ENCODE measurements at regions not wholly inside any gene's neighbourhood (a gene's known extent, or its start where the extent isn't known, plus 50 kb on each side); places are given as distances from the start of the nearest gene placed in this dataset.

DNA sequence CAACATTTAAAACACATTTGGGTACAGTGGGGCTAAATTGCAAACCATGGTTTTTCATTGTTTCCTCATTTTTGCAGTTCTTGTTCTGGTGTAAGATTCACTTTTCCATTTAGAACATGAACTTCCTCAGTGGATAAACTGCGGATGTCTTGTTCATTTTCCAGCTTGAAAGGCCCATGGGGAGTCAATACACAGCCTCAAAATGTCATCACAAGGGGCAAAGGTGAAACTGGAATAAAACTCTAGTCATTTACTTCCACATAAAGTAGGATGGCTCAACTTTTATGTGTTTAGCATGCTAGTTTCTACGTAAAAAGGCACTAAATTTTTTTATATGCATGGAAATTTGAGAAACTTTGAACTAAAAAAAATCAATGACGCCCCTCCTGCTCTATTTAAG, 718.8 kb downstream of the TLR4 start:
- no peak for DNase-seq

GRCh38 chr9:118423721-118424120, 719.5 kb downstream of the TLR4 start:
- no peak for DNase-seq

DNA sequence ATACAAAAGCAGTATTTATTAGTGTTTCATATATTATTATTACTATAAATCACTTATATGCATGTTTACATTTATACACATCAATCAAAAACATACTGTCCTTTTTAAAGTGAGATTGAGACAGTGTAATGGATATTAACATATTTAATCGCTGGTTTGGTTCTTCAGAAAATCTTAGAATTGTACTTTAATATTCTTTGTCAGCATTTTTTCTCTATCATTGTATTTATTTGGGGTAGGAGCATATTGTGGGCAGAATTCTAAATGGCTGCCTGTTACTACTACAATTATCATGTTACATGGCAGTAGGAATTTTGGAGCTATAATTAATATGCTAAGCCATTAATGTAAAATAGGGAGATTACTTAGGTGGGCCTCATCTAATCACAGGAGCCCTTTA, 722.6 kb downstream of the TLR4 start:
- DNase-seq = no peak

- no peak for DNase-seq
These were observed 734.6 kb downstream of the TLR4 start for GRCh38 chr9:118438810-118439209.

GRCh38 chr9:118439441-118439840, 735.2 kb downstream of the TLR4 start:
- DNase-seq = no peak

- DNase-seq = no peak
These were observed 740.2 kb downstream of the TLR4 start for GRCh38 chr9:118444403-118444802.

DNA sequence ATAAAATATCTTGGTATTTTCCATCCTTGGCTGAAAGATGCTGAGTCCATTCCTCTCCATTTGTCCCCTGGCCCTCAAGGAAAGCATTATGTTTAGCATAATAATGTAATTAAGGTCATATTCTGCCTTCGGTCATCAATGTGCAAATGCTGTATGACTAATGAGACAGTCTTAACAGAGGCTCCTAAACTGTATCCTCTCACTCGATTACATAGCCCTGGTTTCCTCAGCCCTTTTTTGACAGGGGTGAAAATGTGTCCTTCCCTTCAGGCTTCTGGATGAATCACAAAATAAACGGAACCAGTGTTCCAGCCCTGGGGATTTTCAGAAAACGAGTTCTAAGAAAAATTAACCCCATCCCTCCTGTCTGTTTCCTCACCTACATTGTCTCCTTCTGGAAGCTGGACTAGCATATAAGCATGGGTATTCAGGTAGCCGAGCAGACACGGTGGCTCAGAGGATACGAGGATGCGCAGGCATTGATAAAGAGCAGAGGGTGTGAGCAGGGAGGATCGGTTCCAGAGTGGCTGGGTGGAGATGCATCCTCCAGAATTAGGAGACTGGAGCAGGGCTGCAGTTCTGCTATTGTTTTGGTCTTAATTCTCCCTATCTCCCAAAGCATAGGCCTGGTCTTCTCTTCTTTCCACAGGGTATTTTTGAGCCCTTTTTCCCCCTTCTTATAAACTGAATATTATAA, 742.9 kb downstream of the TLR4 start:
- DNase-seq = no peak

GRCh38 chr9:118449554-118449953, 745.4 kb downstream of the TLR4 start:
- no peak for DNase-seq

DNA sequence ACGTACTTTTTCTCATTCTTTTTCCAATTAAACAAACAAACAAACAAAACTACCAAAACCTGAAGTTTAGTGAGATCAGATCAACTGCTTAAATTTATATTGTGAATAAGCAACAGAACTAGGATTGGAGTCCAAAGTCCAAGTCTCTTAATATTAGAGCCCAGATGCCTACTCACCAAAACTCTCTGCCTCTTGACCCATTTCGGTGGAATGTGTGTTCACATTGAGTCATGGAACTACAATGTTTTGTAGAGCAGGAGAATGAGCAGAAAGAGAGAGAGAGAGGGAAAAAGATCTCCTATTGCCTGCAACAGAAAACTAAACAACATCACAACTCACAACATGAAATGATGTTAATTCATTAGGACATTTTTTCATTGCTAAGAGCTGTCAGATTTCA, 751.1 kb downstream of the TLR4 start:
- DNase-seq = no peak

DNA sequence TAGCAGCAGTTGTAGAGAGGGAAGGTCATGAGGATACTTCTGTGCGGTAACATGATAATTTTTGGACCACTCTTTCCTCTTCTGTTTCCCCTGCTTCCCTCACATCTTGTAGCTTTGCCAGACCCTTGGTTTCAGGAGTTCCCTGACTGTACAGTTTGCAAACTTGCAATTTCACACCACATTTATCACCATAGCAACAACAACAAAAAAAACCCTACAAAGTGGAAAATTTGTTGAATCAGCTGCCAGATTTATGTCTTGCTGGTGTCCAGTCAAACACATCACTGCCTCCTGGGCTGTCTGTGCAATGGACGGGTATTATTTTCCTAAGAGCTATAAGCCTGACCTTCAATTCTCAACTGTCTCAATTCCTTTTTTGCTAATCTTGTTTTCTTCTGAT, 751.6 kb downstream of the TLR4 start:
- DNase-seq = no peak

- no peak for DNase-seq
These were observed 753.2 kb downstream of the TLR4 start for GRCh38 chr9:118457171-118458000.

DNA sequence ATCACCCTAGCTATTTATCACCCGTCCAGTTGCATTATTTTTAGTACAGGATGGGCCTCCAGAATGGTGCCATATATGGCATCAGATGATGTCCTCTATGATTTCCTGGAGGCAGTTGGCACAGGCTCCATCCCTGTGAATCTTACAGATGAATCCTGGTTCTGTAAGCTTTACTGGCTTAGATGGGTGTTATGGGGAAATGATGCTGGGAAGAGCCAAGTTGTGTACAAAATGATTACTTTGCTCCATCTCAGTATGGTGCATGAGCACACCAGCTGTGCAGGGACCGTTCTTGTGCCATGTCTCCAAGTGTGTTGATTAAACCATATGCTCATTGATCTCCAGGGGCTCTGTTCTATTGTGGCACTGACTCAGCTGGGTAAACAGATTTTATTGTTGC, 755.7 kb downstream of the TLR4 start:
- DNase-seq = no peak

DNA sequence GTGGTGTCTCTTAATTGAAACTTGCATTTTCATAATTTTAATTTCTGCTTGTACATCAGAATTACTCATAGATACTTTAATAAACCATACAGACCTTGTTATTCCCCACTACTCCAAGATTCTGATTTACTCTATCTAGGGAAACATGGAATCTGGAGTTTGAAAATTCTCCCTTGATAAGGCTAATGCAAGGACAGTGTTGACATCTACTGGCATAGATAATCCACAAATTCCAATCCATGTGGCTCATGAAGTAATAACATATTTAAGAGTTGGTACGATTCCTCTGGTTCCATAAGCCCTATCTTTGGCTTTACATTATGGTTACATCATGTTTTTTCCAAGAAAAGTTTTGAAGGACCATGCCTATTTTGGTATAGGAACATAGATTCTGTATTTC, 759.2 kb downstream of the TLR4 start:
- DNase-seq = no peak

- DNase-seq = no peak
These were observed 769.3 kb downstream of the TLR4 start for GRCh38 chr9:118473521-118473920.

- no peak for DNase-seq
These were observed 774.5 kb downstream of the TLR4 start for GRCh38 chr9:118478752-118479151.

- no peak for DNase-seq
These were observed 778.1 kb downstream of the TLR4 start for GRCh38 chr9:118482306-118482705.

- no peak for DNase-seq
These were observed 779.5 kb downstream of the TLR4 start for GRCh38 chr9:118483677-118484076.

- DNase-seq = no peak
These were observed 799.0 kb downstream of the TLR4 start for GRCh38 chr9:118503236-118503635.

DNA sequence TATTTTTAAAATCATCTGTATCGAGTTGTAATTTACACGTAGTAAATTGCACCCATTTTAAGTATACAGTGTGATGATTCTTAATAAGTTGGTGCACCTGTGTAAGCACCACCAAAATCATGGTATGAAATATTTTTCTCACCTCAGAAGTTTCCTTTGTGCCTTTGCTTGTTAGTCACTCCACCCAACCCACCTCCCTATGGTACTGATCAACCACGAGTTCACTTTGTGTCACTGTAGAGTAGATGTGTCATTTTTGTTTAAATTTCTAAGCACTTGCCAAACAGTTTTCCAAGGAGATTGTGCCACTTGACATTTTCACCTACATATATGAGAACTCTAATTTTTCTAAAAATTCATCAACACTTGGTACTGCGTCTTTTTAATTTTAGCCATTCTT, 806.5 kb downstream of the TLR4 start:
- DNase-seq = no peak

- no peak for DNase-seq
These were observed 811.7 kb downstream of the TLR4 start for GRCh38 chr9:118515947-118516346.

DNA sequence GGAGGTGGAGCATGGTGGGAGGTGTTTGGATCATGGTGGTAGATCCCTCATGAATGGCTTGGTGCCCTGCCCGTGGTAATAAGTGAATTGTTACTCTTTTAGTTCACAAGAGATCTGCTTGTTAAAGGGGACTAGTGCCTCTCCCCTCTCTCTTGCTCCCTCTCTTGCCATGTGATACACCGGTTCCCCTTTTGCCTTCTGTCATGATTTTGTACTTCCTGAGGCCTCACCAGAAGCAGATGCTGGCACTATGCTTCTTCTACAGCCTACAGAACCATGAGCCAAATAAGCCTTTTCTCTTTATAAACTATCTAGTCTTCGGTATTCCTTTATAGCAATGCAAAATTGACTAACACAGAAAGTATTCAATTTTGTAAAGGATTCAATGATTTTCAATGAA, 817.1 kb downstream of the TLR4 start:
- no peak for DNase-seq

DNA sequence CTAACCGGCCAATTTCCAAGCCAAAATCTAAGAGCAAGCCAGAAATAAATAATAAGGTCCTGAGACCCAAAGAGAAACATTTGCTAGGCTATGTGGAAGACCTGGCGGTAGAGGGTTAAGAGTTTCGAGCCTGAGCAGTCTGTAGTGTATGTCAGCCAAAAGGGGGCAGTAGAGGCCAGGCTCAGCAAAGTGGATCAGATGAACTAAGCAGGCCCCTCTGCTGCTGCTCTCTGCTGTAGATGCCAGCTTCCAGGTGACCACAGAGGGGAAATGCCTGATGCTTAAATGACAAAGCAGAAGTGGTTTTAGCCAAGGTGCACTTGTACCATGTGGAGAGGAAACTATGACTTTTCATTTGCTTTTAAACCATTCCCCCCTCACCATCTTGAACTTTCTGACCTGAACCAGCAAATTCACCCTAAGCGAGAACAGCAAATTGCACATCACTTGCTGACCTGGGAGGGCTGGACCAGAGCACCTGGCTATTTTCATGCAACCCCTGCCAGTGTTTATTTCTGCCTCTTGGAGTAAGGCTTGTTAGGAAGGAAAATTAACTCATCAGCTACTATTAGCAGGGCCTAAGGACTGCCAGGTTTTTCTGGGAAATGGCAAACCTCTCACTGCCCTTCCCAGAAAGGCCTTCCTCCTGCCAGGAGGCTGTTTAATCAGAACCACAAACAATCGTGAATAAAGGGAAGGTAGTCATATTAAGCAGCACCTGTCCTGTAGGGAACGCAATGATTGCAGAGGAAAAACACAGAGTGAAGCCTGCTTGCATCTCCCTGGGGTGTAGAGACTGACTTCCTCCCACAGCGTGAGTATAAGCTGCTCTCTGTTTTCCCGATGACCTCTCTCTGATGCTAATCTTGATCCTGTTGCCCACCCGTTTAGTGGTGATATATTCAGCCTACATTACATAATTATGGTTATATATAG, 818.2 kb downstream of the TLR4 start:
- DNase-seq = peak; percentile 23

DNA sequence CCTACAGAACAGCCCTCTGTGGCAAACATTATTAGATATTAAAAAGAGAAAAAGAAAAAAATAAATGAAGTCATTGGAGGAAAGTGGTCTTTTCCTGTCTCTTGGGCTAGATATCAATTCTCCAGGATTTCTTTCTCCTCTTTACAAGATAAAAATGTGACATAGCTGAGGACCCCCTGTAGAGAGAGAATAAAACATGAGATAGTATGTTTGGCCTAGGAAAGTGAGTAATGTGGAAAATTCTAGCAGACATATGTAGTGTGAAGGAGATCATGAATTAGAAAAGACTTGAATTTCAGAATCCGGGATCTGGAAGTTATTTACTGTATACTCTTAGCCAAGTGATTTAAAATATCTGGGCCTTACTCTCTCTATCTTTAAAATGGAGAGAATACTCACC, 823.1 kb downstream of the TLR4 start:
- DNase-seq = no peak

Data from inflammatory macrophage treated with lipopolysaccharide for 4 hours (primary cell).